ENCODE measurements at regions not wholly inside any gene's neighbourhood (a gene's known extent, or its start where the extent isn't known, plus 50 kb on each side); places are given as distances from the start of the nearest gene placed in this dataset.

GRCh38 chrX:1788300-1788911 lies 173.5 kb downstream of the ASMT start:
- TF ChIP-seq CTCF (conservative IDR thresholded peaks at IDR 0.05; ENCODE audit: low read depth, low read length) (no peak), EZH2 (IDR thresholded peaks at IDR 0.05; ENCODE audit: borderline replicate concordance, low read depth, low read length, poor library complexity, severe bottlenecking) (no peak)

GRCh38 chrX:1792636-1793035 lies 177.8 kb downstream of the ASMT start:
- intact Hi-C loops (cut with micrococcal nuclease; ENCODE audit: unreplicated experiment): no loop called here
- BruUV-seq (replicated peaks): no TSS peak
- Histone ChIP-seq H3K9me3 (ENCODE audit: low read depth, low read length, poor library complexity, severe bottlenecking) (no peaks in the 10 kb centered on the region), H3K4me3 (ENCODE audit: low read depth, low read length, poor library complexity, severe bottlenecking) (no peak overlapping the region), H3K27me3 (replicated peaks; ENCODE audit: insufficient read depth, low read depth, low read length, poor library complexity) (no peaks in the 10 kb centered on the region), H3K27ac (ENCODE audit: low read depth, low read length, poor library complexity, severe bottlenecking) (no peak overlapping the region), H3K4me1 (ENCODE audit: insufficient read depth, low read length, poor library complexity, severe bottlenecking) (no peaks in the 10 kb centered on the region), H3K36me3 (ENCODE audit: insufficient read depth, low read length, poor library complexity, severe bottlenecking) (no peaks in the 10 kb centered on the region)
- DNase-seq (ENCODE audit: low spot score): no peak
- ChIA-PET POLR2A (ENCODE audit: low non-redundant PET) (no interaction called here), CTCF (no interaction called here)
- TF ChIP-seq EZH2 (IDR thresholded peaks at IDR 0.05; ENCODE audit: borderline replicate concordance, low read depth, low read length, poor library complexity, severe bottlenecking): no peak
- no peak for TF ChIP-seq CTCF (conservative IDR thresholded peaks at IDR 0.05; ENCODE audit: low read depth, low read length)

More at GRCh38 chrX:1788300-1788911, 173.5 kb downstream of the ASMT start:
- intact Hi-C loops (cut with micrococcal nuclease; ENCODE audit: unreplicated experiment): no loop called here
- Histone ChIP-seq H3K4me3 (ENCODE audit: low read depth, low read length, poor library complexity, severe bottlenecking) (no peak overlapping the region), H3K9me3 (ENCODE audit: low read depth, low read length, poor library complexity, severe bottlenecking) (no peaks in the 10 kb centered on the region), H3K27ac (ENCODE audit: low read depth, low read length, poor library complexity, severe bottlenecking) (no peak overlapping the region), H3K27me3 (replicated peaks; ENCODE audit: insufficient read depth, low read depth, low read length, poor library complexity) (no peaks in the 10 kb centered on the region), H3K36me3 (ENCODE audit: insufficient read depth, low read length, poor library complexity, severe bottlenecking) (no peaks in the 10 kb centered on the region), H3K4me1 (ENCODE audit: insufficient read depth, low read length, poor library complexity, severe bottlenecking) (no peaks in the 10 kb centered on the region)
- no TSS peak for BruUV-seq (replicated peaks)
- no peak for DNase-seq (ENCODE audit: low spot score)
- ChIA-PET CTCF (no interaction called here), POLR2A (ENCODE audit: low non-redundant PET) (no interaction called here)

DNA sequence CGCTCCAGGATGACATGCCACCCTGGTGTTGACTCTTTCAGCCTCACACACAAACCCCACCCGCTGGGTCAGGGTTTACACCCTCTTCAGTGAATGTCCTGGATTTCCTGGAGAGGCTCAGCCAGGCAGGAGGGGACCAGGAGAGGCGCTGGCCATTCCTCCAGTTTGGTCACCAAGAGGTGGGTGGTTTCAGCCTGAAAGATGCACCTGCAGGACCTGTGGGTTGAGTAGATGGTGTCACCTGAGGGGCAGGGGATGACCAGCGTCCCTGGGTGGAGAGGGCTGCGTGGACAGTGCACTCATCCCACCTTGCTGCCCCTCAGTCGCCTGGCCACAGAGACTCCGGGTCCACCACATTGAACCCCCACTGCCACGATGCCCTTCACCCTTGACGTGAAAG lies 179.7 kb downstream of the ASMT start:
- BruUV-seq (replicated peaks): no TSS peak
- H3K4me1 ChIP-seq (ENCODE audit: insufficient read depth, low read length, poor library complexity, severe bottlenecking): no peaks in the 10 kb centered on the region
- H3K4me3 ChIP-seq (ENCODE audit: low read depth, low read length, poor library complexity, severe bottlenecking): no peak overlapping the region
- ChIA-PET POLR2A (ENCODE audit: low non-redundant PET) (no interaction called here), CTCF (no interaction called here)
- DNase-seq (ENCODE audit: low spot score): no peak
- no peaks in the 10 kb centered on the region for H3K36me3 ChIP-seq (ENCODE audit: insufficient read depth, low read length, poor library complexity, severe bottlenecking)
- no peaks in the 10 kb centered on the region for H3K9me3 ChIP-seq (ENCODE audit: low read depth, low read length, poor library complexity, severe bottlenecking)
- H3K27ac ChIP-seq (ENCODE audit: low read depth, low read length, poor library complexity, severe bottlenecking): no peak overlapping the region
- peaks cover 9% of the 10 kb centered on the region for H3K27me3 ChIP-seq (replicated peaks; ENCODE audit: insufficient read depth, low read depth, low read length, poor library complexity)
- no peak for TF ChIP-seq CTCF (conservative IDR thresholded peaks at IDR 0.05; ENCODE audit: low read depth, low read length)
- TF ChIP-seq EZH2 (IDR thresholded peaks at IDR 0.05; ENCODE audit: borderline replicate concordance, low read depth, low read length, poor library complexity, severe bottlenecking): no peak
- intact Hi-C loops (cut with micrococcal nuclease; ENCODE audit: unreplicated experiment): no loop called here
